Esophagus squamous epithelium (tissue), 5 donors: ENCODE measurements at regions not wholly inside any gene's neighbourhood (a gene's known extent, or its start where the extent isn't known, plus 50 kb on each side); places are given as distances from the start of the nearest gene placed in this dataset.

Source experiments
- DNase-seq: peaks from one replicate; lab custom pipeline; 2025; lab: John Stamatoyannopoulos, UW
- H3K27ac ChIP-seq, 4 donors: fragments of 200-600 bp; sonication (generic); one replicate each; pipeline ENCODE4 v1.5.1; 2016 to 2019; ENCODE audit warnings: mild to moderate bottlenecking in 1 of 4
- H3K27me3 ChIP-seq, 4 donors: fragments of 200-600 bp; sonication (generic); 1 replicate in 3 of 4; 2 replicates in 1 of 4; pipeline versions ENCODE4 v1.5.1 to v1.6.0; 2017 to 2021; ENCODE audit warnings: antibody characterized with exemption in 1 of 4
- H3K36me3 ChIP-seq, 3 donors: fragments of 200-600 bp; sonication (generic); one replicate each; pipeline ENCODE4 v1.5.1; 2016 to 2019
- H3K4me1 ChIP-seq, 3 donors: fragments of 200-600 bp; sonication (generic); one replicate each; pipeline ENCODE4 v1.5.1; 2017 to 2019
- H3K4me3 ChIP-seq, 4 donors: fragments of 200-600 bp; sonication (generic); 1 replicate in 3 of 4; 2 replicates in 1 of 4; pipeline ENCODE4 v1.5.1; 2016 to 2019; ENCODE audit warnings: mild to moderate bottlenecking in 2 of 4, moderate library complexity in 1 of 4
- H3K9me3 ChIP-seq, 3 donors: fragments of 200-600 bp; sonication (generic); one replicate each; pipeline ENCODE4 v1.5.1; 2016 to 2019
- POLR2A ChIP-seq, 4 donors: fragments of 450-650 bp; IDR thresholded peaks; one replicate each; pipeline ENCODE4 v1.6.1; 2017; ENCODE audit warnings: antibody characterized with exemption in 4 of 4, mild to moderate bottlenecking in 4 of 4, moderate library complexity in 3 of 4
- WGBS, 2 donors: methylation state at CpG; one replicate each; pipeline ENCODE4 v1.1.5; 2018; 5-methylcytosine and 5-hydroxymethylcytosine counted together
- intact Hi-C: fragments of 100-400 bp; cut with DNase I; formaldehyde crosslinking; loops from one replicate; pipeline ENCODE4 v1.15.0; 2022
- TF ChIP-seq, protein P1 (sequence below), 6 experiments: fragments of 450-650 bp in 4 of 6; fragments of 200-600 bp in 2 of 6; sonication (generic) in 2 of 6; IDR thresholded peaks; one replicate each; pipeline ENCODE4 v1.5.1; 2016 to 2019; ENCODE audit warnings: antibody characterized with exemption in 6 of 6, mild to moderate bottlenecking in 4 of 6, moderate library complexity in 4 of 6
- donor health status: DM: yes; HTN: yes; CAD: no.

DNA sequence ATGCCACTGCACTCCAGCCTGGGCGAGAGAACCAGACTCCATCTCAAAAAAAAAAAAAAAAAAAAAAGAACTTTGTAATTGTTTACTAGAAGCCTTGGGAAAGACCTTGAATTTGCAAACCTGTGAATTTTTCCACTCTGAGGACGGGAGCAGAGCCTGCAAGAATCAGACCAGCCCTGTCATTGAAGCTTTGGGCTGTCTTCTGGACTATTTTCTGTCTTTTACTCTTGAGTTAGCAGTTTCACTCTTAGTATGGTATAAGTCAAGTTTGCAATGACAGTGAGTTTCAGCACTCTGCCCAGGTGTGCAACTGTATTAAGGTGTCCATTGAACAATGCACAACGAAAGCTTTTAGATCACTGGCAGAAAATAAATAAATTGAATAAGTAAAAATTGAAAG lies 81.4 kb upstream of the KRAS start:
- no peak overlapping the region for H3K4me3 ChIP-seq

GRCh38 chr12:25328072-25328712 lies 77.5 kb upstream of the KRAS start:
- no peak for TF ChIP-seq POLR2A (IDR thresholded peaks at IDR 0.05)
- TF ChIP-seq, protein P1, sequence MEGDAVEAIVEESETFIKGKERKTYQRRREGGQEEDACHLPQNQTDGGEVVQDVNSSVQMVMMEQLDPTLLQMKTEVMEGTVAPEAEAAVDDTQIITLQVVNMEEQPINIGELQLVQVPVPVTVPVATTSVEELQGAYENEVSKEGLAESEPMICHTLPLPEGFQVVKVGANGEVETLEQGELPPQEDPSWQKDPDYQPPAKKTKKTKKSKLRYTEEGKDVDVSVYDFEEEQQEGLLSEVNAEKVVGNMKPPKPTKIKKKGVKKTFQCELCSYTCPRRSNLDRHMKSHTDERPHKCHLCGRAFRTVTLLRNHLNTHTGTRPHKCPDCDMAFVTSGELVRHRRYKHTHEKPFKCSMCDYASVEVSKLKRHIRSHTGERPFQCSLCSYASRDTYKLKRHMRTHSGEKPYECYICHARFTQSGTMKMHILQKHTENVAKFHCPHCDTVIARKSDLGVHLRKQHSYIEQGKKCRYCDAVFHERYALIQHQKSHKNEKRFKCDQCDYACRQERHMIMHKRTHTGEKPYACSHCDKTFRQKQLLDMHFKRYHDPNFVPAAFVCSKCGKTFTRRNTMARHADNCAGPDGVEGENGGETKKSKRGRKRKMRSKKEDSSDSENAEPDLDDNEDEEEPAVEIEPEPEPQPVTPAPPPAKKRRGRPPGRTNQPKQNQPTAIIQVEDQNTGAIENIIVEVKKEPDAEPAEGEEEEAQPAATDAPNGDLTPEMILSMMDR (IDR thresholded peaks at IDR 0.05) = no peak
- Histone ChIP-seq H3K27ac (no peak overlapping the region), H3K9me3 (no peaks in the 10 kb centered on the region), H3K4me3 (no peak overlapping the region), H3K27me3 (peaks cover 0 to 4% (median 0%) of the 10 kb centered on the region in 4 donors), H3K36me3 (no peaks in the 10 kb centered on the region), H3K4me1 (peaks cover 0 to 2% (median 0%) of the 10 kb centered on the region in 3 donors)
- 46 to 51% methylated on average over 5 of the region's 5 CpGs for WGBS, 2 donors
- no peak for DNase-seq
- intact Hi-C loops = no loop called here

More for the DNA sequence above, 81.4 kb upstream of the KRAS start:
- WGBS, 2 donors = 70 to 84% methylated on average over 3 of the region's 3 CpGs
- Histone ChIP-seq H3K27ac (no peak overlapping the region), H3K27me3 (peaks cover 0 to 4% (median 0%) of the 10 kb centered on the region in 4 donors), H3K9me3 (no peaks in the 10 kb centered on the region), H3K4me1 (peaks cover 0 to 3% (median 2%) of the 10 kb centered on the region in 3 donors), H3K36me3 (no peaks in the 10 kb centered on the region)
- DNase-seq = no peak
- intact Hi-C loops = no loop called here
- TF ChIP-seq, protein P1 (IDR thresholded peaks at IDR 0.05) = no peak
- no peak for TF ChIP-seq POLR2A (IDR thresholded peaks at IDR 0.05)

DNA sequence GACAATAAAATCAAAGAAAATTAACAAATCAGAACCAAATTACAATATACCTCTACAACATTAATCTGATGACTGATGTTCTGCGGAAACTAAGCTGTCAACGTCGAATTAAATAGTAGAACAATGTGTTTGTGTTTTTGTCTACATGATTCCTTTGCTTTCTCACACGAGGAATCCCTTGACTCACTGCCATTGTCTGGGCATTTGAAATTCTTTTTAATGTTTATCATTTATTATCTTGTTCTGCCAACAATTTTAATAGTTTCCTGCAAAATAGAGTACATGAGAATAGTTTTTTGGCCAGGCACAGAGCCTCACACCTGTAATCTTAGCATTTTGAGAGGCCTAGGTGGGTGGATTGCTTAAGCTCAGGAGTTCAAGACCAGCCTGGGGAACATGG lies 76.6 kb upstream of the KRAS start:
- DNase-seq = no peak
- Histone ChIP-seq H3K9me3 (no peaks in the 10 kb centered on the region), H3K4me1 (no peaks in the 10 kb centered on the region), H3K36me3 (no peaks in the 10 kb centered on the region), H3K4me3 (no peak overlapping the region), H3K27me3 (peaks cover 0 to 4% (median 0%) of the 10 kb centered on the region in 4 donors), H3K27ac (no peak overlapping the region)
- TF ChIP-seq, protein P1 (IDR thresholded peaks at IDR 0.05) = no peak
- TF ChIP-seq POLR2A (IDR thresholded peaks at IDR 0.05) = no peak
- intact Hi-C loops = no loop called here
- 64 to 69% methylated on average over 4 of the region's 4 CpGs for WGBS, 2 donors

DNA sequence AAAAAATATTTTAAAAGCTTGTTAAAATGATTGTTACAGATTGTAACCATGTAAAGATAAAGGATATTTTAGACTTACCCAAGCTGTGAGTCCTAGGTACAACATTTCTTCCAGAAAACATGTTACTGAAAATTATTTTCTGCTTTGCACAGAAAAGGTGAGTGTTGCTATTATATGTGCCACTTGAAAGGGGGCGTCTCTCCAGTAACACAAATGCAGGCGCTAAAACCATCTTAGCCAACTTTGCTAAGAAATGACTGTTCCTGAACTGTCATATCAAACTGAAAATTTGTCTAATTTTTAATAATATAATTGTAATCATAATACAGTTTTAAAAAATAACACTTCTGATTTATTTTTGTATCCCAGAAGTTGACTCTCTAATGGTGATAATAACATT lies 75.6 kb upstream of the KRAS start:
- TF ChIP-seq, protein P1 (IDR thresholded peaks at IDR 0.05) = no peak
- no peak for TF ChIP-seq POLR2A (IDR thresholded peaks at IDR 0.05)
- 92 to 94% methylated on average over 2 of the region's 2 CpGs for WGBS, 2 donors
- intact Hi-C loops = no loop called here

GRCh38 chr12:25324861-25325260 lies 74.1 kb upstream of the KRAS start:
- Histone ChIP-seq H3K27ac (no peak overlapping the region), H3K4me1 (no peaks in the 10 kb centered on the region), H3K27me3 (peaks cover 0 to 2% (median 0%) of the 10 kb centered on the region in 4 donors), H3K4me3 (no peak overlapping the region), H3K9me3 (no peaks in the 10 kb centered on the region), H3K36me3 (no peaks in the 10 kb centered on the region)
- DNase-seq = no peak
- intact Hi-C loops = no loop called here
- WGBS, 2 donors = 51 to 67% methylated on average over 2 of the region's 2 CpGs
- TF ChIP-seq, protein P1 (IDR thresholded peaks at IDR 0.05) = no peak
- TF ChIP-seq POLR2A (IDR thresholded peaks at IDR 0.05) = no peak

More for the DNA sequence above, 75.6 kb upstream of the KRAS start:
- no peak for DNase-seq
- Histone ChIP-seq H3K4me3 (no peak overlapping the region), H3K27ac (no peak overlapping the region), H3K36me3 (no peaks in the 10 kb centered on the region), H3K4me1 (no peaks in the 10 kb centered on the region), H3K27me3 (peaks cover 0 to 4% (median 0%) of the 10 kb centered on the region in 4 donors), H3K9me3 (no peaks in the 10 kb centered on the region)
